ENCODE measurements at regions not wholly inside any gene's neighbourhood (a gene's known extent, or its start where the extent isn't known, plus 50 kb on each side); places are given as distances from the start of the nearest gene placed in this dataset.

- no peak for DNase-seq
Observed at GRCh38 chr1:36715797-36716196, 233.1 kb upstream of the CSF3R start.

DNA sequence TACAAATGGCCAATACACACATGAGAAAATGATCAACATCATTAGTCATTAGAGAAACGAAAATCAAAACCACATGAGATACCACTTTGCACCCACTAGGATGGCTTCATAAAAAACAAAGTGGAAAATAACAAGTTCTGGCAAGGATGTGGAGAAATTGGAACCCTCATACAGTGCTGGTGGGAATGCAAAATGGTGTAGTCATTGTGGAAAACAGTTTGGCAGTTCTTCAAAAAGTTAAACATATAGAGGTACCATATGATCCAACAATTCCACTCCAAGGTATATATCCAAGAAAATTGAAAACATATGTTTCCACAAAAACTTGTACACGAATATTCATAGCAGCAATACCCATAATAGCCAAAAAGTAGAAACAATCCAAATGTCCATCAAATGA is 231.6 kb upstream of the CSF3R start:
- DNase-seq = no peak

DNA sequence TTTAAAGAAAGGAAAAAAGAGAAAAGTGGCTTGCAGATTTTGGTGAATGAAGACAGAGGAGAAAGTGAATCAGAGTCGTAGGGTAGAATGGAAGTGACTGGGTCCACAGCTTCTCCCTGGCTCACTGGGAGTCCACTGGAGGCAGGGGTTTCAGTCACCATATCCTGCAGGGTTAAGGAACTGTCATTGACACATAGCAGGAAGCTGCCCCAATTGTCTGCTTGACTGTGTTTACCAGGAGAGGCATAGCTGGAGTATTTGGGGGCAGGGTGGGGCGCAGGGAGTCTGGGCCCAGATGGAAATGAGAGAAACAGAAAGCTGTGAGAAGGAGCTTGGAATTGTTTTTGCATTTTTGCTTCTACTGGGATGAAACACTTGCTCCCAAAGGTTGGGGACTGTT is 228.8 kb upstream of the CSF3R start:
- no peak for DNase-seq

DNA sequence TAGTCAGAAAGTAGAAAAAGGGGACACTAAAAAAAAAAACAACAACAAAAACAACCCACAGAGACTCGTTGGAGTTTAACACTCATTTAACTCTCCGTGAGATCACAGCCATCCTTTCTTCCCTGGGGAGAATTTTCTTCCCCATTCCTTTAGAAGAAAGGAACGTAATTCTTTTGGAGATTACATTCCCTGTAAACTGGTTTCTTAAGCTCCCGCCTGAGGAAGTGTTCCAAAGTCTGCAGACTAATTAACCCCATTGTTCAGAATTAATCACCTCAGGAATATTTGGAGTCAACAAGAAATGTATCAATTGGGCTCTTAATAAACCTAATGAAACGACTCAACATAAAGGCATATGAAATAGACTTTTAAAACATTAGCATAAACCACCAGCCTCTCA is 228.2 kb upstream of the CSF3R start:
- no peak for DNase-seq

DNA sequence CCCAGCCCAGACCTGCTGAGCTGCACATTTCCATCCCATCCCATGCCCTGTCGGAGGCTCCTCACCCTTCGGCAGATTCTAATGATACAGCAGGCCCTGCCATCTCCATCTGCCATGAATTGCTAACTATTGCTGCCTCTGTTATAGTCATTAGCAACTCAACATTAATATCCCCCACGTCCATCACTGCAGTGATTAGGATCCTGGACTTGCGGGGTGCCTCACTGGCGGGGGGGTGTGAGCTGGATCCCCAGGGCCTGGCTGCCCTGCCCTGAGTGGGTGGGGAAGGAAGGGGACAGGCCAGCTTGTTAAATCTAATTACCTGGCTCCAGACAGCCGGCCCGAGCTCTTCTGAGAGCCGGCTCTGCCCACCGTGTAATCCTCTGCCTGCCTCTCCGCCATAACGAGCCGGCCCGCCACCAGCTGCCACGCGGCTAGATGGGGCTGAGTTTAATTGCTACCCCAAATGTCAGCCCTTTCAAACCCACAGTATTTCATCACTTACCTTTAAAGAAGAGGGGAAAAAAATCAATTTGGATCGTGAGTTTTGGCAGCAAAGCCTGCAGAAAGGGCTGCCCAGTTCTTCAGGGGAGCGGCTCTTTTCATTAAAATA is 227.3 kb upstream of the CSF3R start:
- no peak for DNase-seq

- DNase-seq = no peak
Observed at GRCh38 chr1:36708587-36708986, 225.9 kb upstream of the CSF3R start.

DNA sequence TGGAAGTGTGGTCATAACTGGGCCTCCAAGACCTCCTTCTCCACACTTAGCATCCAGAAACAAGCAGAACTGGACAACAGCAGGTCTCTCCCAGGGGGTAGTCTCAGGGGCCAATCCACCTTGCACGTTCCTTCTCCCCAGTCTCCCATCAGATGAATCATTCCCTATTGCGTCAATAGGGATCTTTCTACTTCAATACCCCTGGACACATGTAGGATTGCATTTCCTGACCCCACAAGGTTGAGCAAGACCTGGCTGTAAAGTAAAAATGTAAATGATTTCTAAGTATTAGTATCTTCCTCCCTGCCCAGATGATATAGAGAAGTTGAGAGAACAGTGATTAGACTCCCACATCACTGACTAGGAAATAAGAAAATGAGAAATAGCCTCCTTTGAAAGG is 224.5 kb upstream of the CSF3R start:
- no peak for DNase-seq

DNA sequence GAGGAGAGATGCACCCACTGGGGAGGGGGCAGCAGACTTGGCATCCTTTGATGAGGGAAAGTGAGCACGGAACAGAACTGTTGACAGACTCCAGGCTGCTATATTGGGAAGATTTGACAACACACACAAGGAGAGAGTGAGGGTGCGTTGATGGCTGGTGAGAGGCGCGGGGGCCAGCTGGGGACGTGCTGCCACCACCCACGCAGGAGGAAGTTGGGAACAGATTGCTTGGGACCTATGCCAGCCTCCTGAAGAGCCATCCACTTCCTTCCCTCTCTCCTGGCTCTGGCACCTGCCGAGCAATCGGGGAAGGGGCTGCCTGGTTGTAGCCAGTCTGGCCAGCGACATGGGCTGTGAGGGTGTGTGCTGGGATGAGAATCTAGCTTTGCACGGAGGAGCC is 223.7 kb upstream of the CSF3R start:
- DNase-seq = no peak

DNA sequence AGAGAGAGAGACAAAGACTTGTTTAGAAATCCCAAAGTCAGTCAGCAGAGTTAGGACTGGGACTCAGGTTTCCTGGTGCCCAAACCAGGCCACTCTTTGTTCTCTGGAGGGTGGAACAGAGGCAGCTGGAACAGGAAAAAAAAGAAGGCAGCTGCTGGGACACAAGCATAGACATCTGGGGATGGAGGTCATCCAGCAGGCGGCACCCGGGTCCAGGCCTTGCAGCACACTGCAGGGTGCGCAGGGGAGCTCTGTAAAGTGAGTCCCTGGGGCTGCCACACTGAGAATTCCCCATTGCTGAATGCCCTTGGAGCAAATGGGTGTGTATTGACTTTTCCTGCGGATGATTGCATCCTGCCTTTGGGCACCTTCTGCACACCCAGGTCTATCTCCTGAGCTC is 222.9 kb upstream of the CSF3R start:
- no peak for DNase-seq

DNA sequence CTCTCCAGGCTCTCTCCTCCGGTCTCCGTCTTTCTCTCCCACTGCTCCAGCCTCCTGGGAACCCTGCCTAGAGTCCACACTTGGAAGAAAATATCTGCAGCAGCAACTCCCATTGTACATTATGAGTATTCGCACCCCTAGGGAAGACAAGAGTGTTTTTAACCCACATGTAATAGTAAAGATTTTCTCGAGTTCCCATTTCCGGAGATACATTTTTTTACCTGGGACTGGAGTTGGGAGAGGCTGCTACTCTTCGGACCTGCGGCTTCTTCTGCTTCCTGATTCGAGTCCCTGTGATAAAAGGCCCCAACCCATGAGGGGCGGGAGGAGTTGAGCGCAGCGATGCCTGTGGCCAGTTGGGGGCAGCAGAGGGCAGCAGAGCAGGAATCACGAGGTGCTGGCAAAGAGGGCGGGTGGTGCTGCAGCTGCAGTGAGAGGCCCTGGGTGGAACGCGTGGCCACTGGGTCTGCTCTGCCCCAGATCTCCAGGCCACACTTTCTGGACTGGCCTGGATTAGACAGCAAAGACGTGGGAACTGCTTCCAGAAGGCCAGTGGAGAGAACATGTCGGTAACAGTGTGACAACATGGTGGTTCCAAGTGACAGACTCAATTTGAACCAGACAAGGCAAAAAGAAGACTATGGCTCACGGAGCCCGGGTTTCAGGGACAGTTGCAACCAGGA is 221.0 kb upstream of the CSF3R start:
- DNase-seq = peak; percentile 86

- DNase-seq = no peak
Observed at GRCh38 chr1:36702963-36703362, 220.2 kb upstream of the CSF3R start.

DNA sequence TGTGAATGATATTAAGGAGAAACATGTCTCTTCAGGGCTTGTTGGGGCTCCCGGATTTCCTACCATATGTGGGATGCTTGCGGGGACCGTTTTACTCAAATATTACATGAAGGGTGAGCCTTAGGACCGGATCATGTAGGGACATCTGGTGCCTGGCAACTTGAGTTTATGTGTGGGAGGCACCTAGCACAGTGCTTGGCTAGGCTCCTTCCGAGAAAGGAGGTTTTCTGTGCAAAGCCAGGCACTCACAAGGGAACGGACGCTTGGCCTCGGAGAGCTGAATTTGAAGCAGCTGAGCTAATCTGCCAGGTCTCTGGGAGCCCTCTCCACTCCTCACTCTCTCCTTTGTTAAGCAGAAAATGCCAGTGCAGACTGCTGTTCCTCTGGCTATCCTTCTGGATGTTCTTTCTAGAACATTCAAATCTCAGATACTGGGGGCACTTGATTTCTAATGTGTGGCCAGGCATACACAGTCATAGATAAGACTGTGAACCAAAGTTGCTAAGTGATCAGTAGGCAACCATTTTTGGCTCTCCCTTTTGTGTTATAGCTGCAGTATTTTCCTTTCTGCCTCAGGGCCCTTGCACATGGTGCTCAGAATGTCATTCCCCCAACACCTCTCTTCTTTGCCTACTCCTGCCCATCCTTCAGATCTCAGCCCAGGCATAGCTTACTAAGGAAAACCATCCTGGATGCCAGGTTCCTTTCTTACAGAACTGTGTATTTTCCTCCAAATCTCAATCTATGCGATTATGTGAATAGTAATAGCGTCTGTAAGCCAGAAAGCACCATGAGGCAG is 216.6 kb upstream of the CSF3R start:
- no peak for DNase-seq

DNA sequence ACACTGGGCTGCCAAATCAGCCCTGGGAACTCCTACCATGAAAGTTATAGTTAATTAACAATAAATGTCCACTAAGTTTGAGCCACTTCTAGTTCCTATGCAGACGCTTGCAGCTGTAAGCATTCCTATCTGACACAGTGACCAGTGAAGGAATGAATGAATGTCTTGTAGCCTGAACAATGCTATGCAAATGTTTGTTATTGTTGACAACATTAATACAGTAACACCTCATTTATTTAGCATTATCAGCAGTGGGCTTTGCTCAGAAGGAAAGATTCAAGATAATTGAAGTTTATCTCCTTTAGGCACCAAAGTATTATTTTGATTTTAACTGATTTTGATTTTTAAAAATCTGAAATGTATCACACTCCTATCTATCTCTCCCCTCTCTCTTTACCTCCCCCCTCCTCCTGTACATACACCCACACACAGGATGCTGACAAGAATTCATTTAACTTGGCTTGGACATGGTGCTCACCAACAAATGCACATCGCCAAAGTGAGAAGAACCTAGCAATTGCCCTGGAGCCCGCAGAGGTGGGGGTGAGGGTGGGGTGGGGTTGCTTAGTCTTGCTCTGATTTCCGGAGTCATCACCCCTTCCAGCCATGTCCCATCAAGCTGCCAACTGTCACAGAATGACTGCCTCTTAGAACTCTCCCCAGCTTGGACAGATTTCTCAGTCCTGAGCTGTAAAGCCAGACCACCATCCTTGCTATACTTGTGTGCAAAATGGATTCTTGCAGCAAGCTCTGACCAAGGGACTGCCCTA is 215.3 kb upstream of the CSF3R start:
- DNase-seq = no peak

DNA sequence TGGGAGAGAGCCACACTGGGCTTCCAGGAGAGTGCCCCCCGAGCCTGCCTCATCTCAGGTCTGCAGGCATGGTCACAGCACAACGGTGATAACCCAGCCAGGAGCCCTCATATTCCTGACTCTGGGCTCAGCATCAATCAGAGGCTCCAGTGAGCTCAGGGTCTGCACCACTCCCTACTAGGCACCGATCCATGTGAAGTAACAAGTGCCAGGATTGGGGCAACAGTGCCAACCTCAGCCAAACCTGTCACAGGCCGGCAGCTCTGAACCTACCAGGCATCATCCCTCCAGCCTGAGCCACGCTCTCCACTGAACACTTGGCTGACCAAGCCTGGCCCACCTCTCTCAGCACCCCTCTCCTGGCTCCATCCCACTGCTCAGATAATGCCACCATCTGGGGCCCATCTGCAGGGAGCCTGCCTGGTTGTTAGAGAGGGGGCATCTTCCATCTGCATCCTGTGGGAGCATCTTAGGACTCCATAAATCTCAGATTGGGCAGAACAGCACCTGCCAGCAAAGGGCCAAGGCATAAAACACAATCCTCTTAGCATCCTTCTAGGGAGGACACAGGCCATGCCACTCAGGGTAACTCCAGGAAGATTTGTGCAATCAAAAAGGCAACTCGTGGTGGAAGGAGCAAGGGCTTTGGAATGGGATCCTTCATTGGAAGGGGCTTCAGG is 213.7 kb upstream of the CSF3R start:
- no peak for DNase-seq

DNA sequence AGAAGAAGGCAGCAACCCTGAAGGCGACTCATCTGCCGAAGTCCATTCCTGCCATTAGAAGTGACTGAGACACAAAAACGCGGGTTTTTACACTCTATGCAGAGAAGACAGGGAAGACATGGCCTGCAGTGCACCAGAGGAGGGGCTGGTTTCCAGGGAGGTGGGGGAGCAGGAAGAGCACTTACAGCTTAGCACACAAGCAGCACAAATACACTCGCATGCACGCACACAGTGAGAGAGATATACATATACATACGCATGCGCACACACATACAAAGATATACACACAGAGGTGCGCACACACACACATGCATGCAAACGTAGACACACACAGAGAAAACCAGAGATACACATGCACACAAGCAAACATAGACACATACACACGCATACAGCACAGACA is 210.9 kb upstream of the CSF3R start:
- DNase-seq = no peak

GRCh38 chr1:36693161-36693525 is 210.4 kb upstream of the CSF3R start:
- no peak for DNase-seq

DNA sequence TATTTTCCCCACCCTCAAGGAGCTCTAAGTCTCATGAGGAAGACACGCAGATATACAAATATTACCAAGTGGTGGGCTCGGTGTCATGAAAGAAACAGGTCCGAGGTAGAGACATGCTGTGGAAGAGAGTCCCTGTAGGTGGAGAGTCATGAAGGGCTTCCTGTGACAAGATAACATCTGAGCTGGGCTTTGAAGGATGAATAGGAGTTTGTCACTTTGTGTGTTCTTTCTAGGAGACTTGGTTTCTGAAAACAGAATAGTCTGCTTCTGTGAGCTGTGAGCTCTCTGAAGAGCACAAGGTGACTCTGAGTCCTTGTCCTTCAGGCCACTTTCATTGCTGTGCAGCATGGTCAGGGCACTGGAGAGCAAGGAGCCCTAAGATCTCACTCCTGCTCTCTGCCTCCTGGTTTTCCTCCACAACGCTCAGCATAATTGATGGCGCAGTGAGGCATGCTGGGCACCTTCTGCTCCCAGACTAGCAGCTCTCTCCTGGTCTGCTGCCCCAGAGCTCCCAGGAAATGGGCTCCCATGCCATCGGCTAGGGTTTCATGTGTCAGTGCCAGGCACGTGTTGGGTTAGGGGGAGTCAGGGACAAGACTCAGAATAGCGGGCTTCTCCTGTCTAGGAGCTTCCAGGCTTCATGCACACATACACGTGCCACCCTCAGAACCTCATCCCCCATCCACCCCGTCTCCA is 209.9 kb upstream of the CSF3R start:
- DNase-seq = no peak

GRCh38 chr1:36691374-36691773 is 208.7 kb upstream of the CSF3R start:
- DNase-seq = no peak

GRCh38 chr1:36689992-36690391 is 207.3 kb upstream of the CSF3R start:
- DNase-seq = no peak

DNA sequence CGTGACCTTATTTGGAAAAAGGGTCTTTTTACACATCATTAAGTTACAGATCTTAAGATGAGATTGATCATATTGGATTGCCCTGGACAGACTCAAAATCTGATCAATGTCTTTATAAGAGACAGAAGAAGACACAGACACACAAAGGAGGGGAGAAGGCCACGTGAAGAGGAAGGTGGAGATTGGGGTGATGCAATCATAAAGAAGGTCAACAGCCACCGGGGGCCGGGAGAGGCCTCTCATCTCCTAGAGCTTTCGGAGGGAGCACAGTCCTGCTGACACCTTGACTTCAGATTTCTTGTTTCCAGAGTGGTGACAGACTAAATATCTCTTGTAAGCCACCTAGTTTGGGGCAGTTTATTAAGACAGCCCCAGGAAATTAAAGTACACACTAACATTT is 204.6 kb upstream of the CSF3R start:
- no peak for DNase-seq

GRCh38 chr1:36675931-36676562 is 193.3 kb upstream of the CSF3R start:
- no peak for DNase-seq

- no peak for DNase-seq
Observed at GRCh38 chr1:36675106-36675505, 192.4 kb upstream of the CSF3R start.
